ENCODE measurements at regions not wholly inside any gene's neighbourhood (a gene's known extent, or its start where the extent isn't known, plus 50 kb on each side); places are given as distances from the start of the nearest gene placed in this dataset.

DNA sequence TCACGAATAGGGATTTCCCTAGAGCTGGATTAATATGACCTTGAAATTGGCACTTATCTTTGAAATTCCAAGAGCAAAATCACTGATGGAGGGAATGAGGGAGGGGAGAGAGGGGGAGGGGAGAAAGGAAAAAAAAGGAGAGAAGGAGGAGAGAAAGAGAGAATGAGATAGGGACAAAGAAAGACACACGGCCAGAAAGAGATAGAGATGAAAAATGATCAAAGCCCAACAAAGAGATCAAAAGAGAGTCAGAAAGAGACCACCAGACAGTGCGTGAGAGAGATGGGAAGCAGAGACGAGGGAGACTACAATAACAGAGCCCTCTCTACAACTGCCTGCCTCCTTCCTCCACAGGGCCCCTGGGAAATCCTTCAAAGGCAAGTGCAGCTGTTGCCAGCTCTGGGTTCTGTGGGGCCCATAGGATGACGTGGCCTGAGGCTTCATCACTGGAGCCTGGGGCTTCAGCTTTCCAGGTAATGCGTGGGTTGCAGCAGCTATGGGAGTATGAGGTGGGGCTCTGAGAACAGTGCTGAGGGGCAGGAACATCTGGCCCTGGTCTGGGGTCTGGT lies 58.3 kb upstream of the SHB start:
- TF ChIP-seq, protein P1, sequence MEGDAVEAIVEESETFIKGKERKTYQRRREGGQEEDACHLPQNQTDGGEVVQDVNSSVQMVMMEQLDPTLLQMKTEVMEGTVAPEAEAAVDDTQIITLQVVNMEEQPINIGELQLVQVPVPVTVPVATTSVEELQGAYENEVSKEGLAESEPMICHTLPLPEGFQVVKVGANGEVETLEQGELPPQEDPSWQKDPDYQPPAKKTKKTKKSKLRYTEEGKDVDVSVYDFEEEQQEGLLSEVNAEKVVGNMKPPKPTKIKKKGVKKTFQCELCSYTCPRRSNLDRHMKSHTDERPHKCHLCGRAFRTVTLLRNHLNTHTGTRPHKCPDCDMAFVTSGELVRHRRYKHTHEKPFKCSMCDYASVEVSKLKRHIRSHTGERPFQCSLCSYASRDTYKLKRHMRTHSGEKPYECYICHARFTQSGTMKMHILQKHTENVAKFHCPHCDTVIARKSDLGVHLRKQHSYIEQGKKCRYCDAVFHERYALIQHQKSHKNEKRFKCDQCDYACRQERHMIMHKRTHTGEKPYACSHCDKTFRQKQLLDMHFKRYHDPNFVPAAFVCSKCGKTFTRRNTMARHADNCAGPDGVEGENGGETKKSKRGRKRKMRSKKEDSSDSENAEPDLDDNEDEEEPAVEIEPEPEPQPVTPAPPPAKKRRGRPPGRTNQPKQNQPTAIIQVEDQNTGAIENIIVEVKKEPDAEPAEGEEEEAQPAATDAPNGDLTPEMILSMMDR (conservative IDR thresholded peaks at IDR 0.05 in 1 of 2, IDR thresholded peaks at IDR 0.05 in 1 of 2; ENCODE audit: low read depth in 1 of 2, low read length in 2 of 2) = no peak
- no peak for TF ChIP-seq EZH2 (IDR thresholded peaks at IDR 0.05; ENCODE audit: low read length, missing control alignments)
